HG03439 (cell line): ENCODE measurements at regions not wholly inside any gene's neighbourhood (a gene's known extent, or its start where the extent isn't known, plus 50 kb on each side); places are given as distances from the start of the nearest gene placed in this dataset.

Experiments
- ATAC-seq: cut with Tn5 transposase; IDR thresholded peaks from one replicate; pipeline ENCODE4 v1.9.1; 2021; ENCODE audit warnings: mild to moderate bottlenecking, moderate library complexity; ENCODE audit not compliant: unreplicated experiment

- ATAC-seq: no peak
Measured at GRCh38 chr1:73775896-73776295, 422.1 kb downstream of the LRRIQ3 start.

DNA sequence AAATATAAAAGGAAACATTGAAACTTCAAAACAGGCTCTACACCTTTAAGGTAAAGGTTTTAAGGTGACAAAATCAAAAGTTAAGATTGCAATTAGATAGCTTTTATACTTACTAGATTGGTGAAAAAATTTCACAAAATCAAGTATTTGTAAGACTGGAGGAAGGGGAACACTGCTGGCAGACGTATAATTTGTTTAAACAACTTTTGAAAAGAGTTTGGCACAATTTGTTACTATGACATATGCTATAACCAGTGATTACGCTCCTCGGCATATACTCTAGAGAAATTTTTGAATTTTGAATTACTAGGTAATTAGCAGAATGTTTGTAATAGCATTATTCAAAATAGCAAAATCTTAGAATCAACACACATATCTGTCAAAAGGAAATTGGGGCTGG, 425.0 kb downstream of the LRRIQ3 start:
- ATAC-seq: no peak

- no peak for ATAC-seq
Measured at GRCh38 chr1:73771396-73771795, 426.6 kb downstream of the LRRIQ3 start.

DNA sequence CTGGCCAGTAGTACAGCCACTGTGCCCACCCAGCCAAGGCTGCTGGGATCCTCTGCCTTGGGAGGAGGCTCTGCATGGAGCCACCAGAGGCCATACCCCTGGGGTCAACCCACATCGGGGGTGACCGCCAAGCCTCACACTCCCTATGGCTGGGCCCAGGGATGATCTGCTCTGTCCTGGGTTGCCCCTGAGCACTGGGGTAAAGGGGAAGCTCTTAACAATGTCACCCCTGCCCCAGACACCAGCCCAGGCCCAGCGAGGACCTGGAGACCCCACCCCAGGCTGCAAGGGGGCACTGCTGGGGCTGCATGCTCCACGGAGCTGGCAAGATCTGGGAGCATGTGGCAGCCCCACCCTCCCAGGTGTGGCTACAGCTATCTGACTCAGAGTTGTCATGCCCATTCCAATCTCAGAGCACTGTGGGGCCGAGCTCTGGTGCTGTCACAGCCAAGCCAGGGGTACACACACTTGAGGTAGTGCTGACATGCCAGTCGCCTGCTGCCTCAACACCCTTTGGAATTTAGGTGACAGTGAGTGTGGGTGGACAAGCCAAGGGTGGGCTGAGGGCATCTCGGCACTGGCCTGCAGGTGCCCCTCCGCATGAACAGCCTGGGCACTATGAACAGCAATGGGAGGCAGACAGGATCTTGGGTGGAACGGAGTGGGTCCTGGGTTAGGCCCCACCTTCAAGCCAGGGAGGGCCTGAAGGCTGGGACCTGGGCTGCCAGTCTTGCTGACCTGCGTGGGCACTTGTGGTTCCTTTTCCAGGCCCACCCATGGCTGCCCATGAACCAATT, 427.7 kb downstream of the LRRIQ3 start:
- no peak for ATAC-seq

DNA sequence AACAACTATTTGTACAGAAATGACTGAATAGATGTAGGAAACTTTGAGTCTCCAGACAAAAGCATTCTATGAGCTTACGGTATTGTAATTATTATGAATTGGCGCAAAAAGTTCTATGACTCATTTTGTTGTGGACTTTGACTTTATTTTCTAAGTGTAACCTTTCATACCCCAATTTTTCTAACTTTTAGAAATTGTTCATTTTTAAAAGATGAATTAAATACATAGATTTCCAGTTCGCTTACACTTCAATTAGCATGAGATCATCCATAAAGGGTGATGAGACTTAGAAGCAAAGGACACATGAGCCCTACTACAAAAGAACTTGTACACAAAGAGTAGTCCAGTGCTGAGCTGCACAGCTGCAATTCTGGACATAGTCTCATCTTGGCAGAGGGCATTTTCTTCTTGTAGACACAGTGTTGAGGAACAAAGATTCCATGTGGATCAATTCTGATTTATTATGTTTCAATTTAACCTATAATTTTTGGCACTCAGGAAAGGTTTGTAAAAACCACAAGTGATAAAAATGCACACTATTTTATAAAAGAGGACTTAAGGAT, 431.1 kb downstream of the LRRIQ3 start:
- no peak for ATAC-seq

- ATAC-seq: no peak
Measured at GRCh38 chr1:73765551-73766233, 432.3 kb downstream of the LRRIQ3 start.

DNA sequence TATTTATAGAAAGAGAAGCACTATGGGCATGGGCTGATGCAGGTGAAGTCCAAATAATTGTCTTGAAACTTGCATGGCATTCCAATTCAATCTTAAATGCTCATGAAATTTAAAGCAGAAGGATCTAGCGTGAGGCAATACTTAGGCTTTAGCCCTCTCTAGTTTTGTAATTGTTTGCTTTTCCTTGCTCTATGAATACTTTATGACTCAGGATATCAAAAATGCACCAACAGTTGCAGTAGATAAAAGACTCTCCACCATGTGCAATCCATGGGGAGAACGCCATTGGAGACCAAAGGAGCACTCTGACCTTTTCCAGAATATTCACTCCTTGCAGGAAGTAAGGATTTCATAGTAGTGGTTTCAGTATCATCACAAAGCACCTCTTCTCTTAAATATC, 436.4 kb downstream of the LRRIQ3 start:
- no peak for ATAC-seq

DNA sequence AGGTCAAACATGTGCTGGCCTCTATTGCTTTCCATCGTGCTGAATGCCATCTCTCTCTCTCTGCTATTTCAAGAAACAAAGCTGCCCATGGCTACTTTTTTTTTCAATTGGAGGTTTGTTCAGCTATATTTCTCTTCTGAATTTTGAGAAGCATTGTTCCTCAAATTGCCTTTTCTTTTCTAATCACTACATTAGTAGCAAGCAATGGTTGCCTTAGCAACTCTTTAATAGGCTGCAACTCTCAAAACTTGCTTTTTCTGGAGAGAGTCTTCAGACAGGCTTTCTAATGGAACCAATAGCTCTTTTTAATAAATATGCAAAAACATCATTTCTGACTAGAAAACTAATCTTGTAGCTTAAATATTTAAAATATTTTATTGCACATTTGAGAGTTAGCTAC, 439.0 kb downstream of the LRRIQ3 start:
- ATAC-seq: no peak

GRCh38 chr1:73756817-73757216, 441.2 kb downstream of the LRRIQ3 start:
- ATAC-seq: no peak

- ATAC-seq: no peak
Measured at GRCh38 chr1:73755649-73756048, 442.3 kb downstream of the LRRIQ3 start.

DNA sequence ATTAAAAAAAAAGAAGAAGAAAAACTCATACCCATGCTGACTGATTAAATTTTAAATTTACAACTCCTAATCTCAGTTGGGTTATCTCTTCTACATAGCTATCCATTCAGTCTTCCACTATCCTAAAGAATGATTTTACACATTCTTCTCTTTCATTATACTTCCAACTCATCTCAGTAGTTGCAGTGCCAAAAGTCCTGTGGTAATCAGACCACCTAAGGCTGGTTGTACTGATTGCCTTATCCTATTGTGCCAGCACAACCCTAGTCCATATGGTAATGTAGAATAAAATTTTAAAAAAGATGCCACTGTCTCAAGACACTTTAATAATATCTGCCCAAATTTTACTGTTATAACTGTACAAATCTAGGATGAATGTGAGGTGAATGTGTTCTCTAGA, 448.0 kb downstream of the LRRIQ3 start:
- ATAC-seq: no peak

DNA sequence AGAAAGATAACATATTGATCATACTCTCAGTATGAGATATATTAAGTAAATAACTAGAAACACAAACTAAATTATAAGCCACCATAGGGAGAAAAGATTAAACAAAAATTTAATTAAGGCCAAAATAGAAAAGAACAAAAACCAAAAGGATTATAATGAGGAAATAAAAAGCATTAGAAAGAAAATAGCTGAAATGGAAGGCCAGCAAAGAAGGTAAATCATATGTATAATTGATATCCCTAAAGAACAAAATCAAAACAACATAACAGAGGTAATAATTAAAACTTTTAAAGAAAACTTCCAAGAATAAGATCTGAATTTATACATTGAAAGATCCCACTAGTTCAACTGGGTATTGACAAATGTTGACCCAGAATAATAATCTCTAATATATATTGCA, 453.0 kb downstream of the LRRIQ3 start:
- no peak for ATAC-seq

DNA sequence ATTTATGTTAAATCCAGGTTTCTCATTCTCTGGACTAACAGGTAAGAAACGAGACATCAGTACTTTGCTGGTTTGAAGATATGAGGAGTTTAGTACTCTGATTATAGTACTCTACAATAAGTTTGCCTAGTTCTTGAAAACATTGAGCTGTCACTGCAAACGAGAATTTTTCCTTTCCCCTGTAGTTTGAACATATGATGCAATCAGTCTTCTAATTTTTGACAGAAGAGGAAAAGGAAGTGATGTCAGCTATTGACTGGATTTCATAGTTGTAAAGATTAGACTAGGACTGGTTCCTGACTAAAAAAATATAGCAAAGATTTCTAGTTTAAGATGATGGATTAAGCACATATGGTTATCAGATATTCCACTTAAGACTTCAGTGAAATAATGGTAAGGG, 461.9 kb downstream of the LRRIQ3 start:
- no peak for ATAC-seq

DNA sequence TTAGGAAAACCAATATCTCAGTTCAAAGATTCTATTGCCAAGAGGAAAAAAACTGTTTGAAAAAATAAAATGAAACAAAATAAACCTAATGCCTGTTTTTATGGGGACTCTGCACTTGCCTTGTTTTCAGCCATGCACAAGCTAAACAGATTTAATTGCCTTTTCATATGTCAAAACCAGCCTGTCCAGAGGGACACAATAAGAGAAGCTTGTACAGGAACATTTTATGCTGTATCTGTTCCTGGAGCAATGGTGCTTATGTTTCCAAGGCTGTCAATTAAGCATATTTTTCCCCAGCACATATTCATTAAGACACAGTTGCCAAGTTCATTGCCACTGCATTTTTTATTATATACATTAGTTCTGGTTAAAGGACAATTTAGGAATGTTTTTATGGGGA, 470.9 kb downstream of the LRRIQ3 start:
- ATAC-seq: no peak

- no peak for ATAC-seq
Measured at GRCh38 chr1:73722055-73722454, 475.9 kb downstream of the LRRIQ3 start.

DNA sequence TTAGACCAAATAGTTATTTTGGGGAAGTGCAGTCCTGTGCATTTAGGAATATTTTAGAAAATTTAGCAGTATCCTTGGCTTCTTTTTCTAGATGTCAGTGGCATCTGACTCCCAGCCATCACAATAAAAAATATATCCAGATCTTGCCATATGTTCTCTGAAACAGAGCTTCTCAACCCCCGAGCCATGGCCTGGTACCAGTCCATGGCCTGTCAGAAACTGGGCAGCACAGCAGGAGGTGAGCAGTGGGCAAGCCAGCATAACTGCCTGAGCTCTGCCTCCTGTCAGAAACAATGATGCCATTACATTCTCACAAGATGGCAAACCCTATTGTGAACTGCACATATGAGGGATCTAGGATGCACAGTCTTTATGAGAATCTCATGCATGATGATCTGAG, 480.0 kb downstream of the LRRIQ3 start:
- ATAC-seq: no peak

DNA sequence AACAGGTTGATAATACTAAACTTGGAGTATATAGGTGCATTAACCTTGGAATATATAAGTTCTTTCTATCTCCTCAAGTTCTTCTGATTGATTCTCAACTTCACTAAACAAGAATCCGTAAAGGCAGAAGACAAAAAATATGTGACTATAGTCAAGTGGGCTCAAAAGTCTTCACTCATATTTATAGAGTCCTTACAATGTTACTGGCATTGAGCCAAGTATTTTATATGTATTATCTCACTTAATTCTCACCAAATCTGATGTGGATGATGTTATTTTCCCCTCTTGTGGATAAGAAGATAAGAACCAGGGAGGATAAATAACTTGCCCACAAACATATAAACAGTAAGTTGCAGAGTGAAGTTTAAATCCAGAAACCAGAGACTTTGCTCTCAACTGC, 486.9 kb downstream of the LRRIQ3 start:
- no peak for ATAC-seq

DNA sequence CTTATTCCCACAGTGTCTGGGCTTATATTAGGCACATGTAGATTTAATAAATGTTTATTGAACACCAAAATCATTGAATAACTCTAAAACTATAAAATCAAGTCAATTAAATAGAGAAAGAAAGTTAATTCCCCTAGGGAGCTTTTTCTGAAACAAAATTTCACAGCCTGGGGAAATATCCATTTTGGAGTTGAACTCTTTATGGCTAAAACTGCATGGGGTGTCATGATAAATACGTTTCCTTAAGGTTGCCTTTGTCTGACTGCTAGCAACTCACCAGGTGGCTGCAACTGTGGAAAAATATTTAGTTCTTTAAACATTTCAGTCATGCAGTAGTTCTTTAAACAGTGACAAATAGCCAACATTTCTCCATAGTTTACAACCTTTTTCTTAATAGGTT, 496.1 kb downstream of the LRRIQ3 start:
- ATAC-seq: no peak

GRCh38 chr1:73676186-73676585, 521.8 kb downstream of the LRRIQ3 start:
- no peak for ATAC-seq

- ATAC-seq: no peak
Measured at GRCh38 chr1:73674945-73675561, 522.9 kb downstream of the LRRIQ3 start.

DNA sequence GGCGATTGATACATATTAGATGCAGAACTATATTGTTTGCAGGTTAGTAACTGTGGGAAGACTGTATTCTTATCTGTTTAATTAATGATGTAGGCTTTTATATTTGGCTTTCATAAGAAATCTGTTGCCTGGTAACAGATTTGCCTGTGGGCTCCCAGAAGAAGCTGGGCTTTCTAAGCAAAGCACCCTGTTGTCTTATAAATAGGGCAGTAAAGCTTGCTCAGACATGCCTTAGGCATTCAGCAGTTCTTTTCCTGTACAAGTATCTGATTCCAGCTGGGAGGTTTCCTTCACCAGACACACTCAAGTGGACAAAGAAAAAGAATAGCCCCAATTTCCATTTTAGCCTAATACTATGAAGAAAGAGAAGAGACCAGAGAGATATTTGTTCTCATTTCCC, 524.0 kb downstream of the LRRIQ3 start:
- no peak for ATAC-seq

DNA sequence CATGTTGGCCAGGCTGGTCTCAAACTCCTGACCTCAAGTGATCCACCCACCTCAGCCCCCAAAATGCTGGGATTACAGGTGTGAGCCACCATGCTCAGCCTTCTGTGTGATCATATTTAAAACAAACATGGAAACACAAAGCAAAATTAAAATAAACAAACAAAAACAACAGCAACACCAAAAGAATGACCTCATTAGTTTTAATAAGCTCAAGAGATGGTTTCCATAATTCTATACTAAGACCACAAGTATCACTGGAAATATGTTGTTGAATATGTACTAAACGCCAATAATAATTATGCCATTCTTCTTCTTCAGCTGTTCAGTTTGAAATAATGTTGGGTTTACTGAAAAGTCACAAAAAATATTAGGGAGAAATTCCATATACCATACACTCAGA, 526.4 kb downstream of the LRRIQ3 start:
- no peak for ATAC-seq
